HCT116 (cell line): ENCODE measurements at regions not wholly inside any gene's neighbourhood (a gene's known extent, or its start where the extent isn't known, plus 50 kb on each side); places are given as distances from the start of the nearest gene placed in this dataset.

Experiments used
- ATAC-seq: fragments of 200-7000 bp; cut with Tn5 transposase; 2 replicates; pipeline ENCODE4 v1.9.1; 2020; ENCODE audit warnings: mild to moderate bottlenecking, moderate library complexity
- BruUV-seq: library from RNA; stranded (reverse); fragments of 400-500 nt; replicated peaks from 2 replicates; lab custom pipeline; 2021; lab: Mats Ljungman, UMichigan
- CTCF ChIA-PET: fragments of 300-600 bp; sonication (Branson Sonifier 250); formaldehyde crosslinking; loops from one replicate; lab custom pipeline; 2021; ENCODE audit warnings: antibody characterized with exemption; lab: Charles Lee
- POLR2A ChIA-PET: fragments of 300-600, 350-600 bp; sonication (Branson Sonifier 250); formaldehyde crosslinking; loops from one replicate; lab custom pipeline; 2021; ENCODE audit warnings: antibody characterized with exemption; lab: Charles Lee
- RAD21 ChIA-PET, 2 experiments: fragments of 300-600 bp; sonication (Branson Sonifier 250); formaldehyde crosslinking; loops; one replicate each; lab custom pipeline; 2023; ENCODE audit warnings: low total read pairs in 2 of 2; ENCODE audit not compliant: uncharacterized antibody in 2 of 2, unreplicated experiment in 2 of 2, low non-redundant PET in 1 of 2; lab: Charles Lee
- DNase-seq: peaks from one replicate; pipeline ENCODE4 v3.0.0-alpha.2; 2010; ENCODE audit warnings: low read depth, low spot score
- H2AFZ ChIP-seq: fragments of 200-600 bp; shearing (Covaris generic), sonication (generic); 2 replicates; pipeline ENCODE4 v1.6.1; 2017; ENCODE audit warnings: low read depth, mixed run types, mixed read lengths, antibody characterized with exemption, low read length; ENCODE audit not compliant: poor library complexity, severe bottlenecking
- H3K27ac ChIP-seq: 2 replicates; pipeline ENCODE4 v1.5.1; 2012; ENCODE audit warnings: low read depth, low read length
- H3K27me3 ChIP-seq: fragments of 200-600 bp; sonication (generic); 2 replicates; pipeline ENCODE4 v1.6.1; 2016; ENCODE audit warnings: mixed run types, low read length, mixed read lengths; ENCODE audit not compliant: insufficient read depth
- H3K36me3 ChIP-seq, 2 experiments: fragments of 200-500 bp in 1 of 2; fragments of 200-600 bp in 1 of 2; sonication (Bioruptor generic) in 1 of 2; sonication (generic) in 1 of 2; 2 replicates each; pipeline versions ENCODE4 v1.5.1 to v1.6.1; 2014 to 2016; ENCODE audit warnings: low read length in 2 of 2, inconsistent platforms in 1 of 2, mixed read lengths in 1 of 2, mixed run types in 1 of 2; ENCODE audit not compliant: insufficient read depth in 2 of 2, control insufficient read depth in 1 of 2
- H3K4me1 ChIP-seq, 2 experiments: fragments of 200-600 bp in 1 of 2; sonication (generic) in 1 of 2; 2 replicates each; pipeline versions ENCODE4 v1.5.1 to v1.6.1; 2012 to 2017; ENCODE audit warnings: low read length in 2 of 2, inconsistent platforms in 1 of 2, mild to moderate bottlenecking in 1 of 2, mixed read lengths in 1 of 2, mixed run types in 1 of 2, moderate library complexity in 1 of 2; ENCODE audit not compliant: insufficient read depth in 2 of 2, control insufficient read depth in 1 of 2
- H3K4me2 ChIP-seq: fragments of 200-600 bp; sonication (generic); 2 replicates; pipeline ENCODE4 v1.6.1; 2017; ENCODE audit warnings: mixed run types, low read length, mixed read lengths
- H3K4me3 ChIP-seq, 2 experiments: fragments of 200-600 bp in 1 of 2; sonication (generic) in 1 of 2; replicated peaks in 1 of 2; 2 replicates each; pipeline ENCODE4 v1.5.1; 2011 to 2016; ENCODE audit warnings: low read length in 2 of 2, control low read depth in 1 of 2, low read depth in 1 of 2, mild to moderate bottlenecking in 1 of 2, mixed read lengths in 1 of 2, mixed run types in 1 of 2
- H3K79me2 ChIP-seq: fragments of 200-600 bp; sonication (generic); 2 replicates; pipeline ENCODE4 v1.6.1; 2017; ENCODE audit warnings: mild to moderate bottlenecking, mixed run types, low read length, moderate library complexity, mixed read lengths; ENCODE audit not compliant: insufficient read depth
- H3K9ac ChIP-seq: fragments of 200-600 bp; sonication (generic); 2 replicates; pipeline ENCODE4 v1.6.1; 2016; ENCODE audit warnings: low read length, mixed read lengths
- H3K9me2 ChIP-seq: fragments of 200-600 bp; sonication (generic), shearing (Covaris generic); 2 replicates; pipeline ENCODE4 v1.6.1; 2017; ENCODE audit warnings: mixed run types, mild to moderate bottlenecking, moderate library complexity; ENCODE audit not compliant: insufficient read depth
- H3K9me3 ChIP-seq, 2 experiments: fragments of 200-500 bp in 1 of 2; fragments of 200-600 bp in 1 of 2; sonication (Bioruptor generic) in 1 of 2; sonication (generic) in 1 of 2; 2 replicates each; pipeline ENCODE4 v1.6.1; 2014 to 2017; ENCODE audit warnings: low read length in 2 of 2, mixed read lengths in 2 of 2, inconsistent platforms in 1 of 2, low read depth in 1 of 2, mild to moderate bottlenecking in 1 of 2, mixed run types in 1 of 2, moderate library complexity in 1 of 2; ENCODE audit not compliant: control insufficient read depth in 1 of 2, insufficient read depth in 1 of 2
- H4K20me1 ChIP-seq: fragments of 200-600 bp; sonication (generic), shearing (Covaris generic); 2 replicates; pipeline ENCODE4 v1.6.1; 2017; ENCODE audit warnings: mixed run types, mild to moderate bottlenecking, moderate library complexity; ENCODE audit not compliant: insufficient read depth
- CEBPB ChIP-seq: IDR thresholded peaks from 2 replicates; pipeline ENCODE4 v1.6.1; 2012; ENCODE audit warnings: low read depth
- ELF1 ChIP-seq: IDR thresholded peaks from 2 replicates; pipeline ENCODE4 v1.6.1; 2012; ENCODE audit warnings: low read depth, borderline replicate concordance
- FOSL1 ChIP-seq: IDR thresholded peaks from 2 replicates; pipeline ENCODE4 v1.6.1; 2012; ENCODE audit warnings: low read depth
- MAX ChIP-seq: IDR thresholded peaks from 2 replicates; pipeline ENCODE4 v1.6.1; 2012
- POLR2A ChIP-seq: IDR thresholded peaks from 2 replicates; pipeline ENCODE4 v1.7.0; 2011; ENCODE audit warnings: borderline replicate concordance; ENCODE audit not compliant: insufficient read depth, insufficient read length; ENCODE audit errors: extremely low read depth
- SIN3A ChIP-seq: IDR thresholded peaks from 2 replicates; pipeline ENCODE4 v1.6.1; 2012; ENCODE audit warnings: low read depth
- SP1 ChIP-seq: IDR thresholded peaks from 2 replicates; pipeline ENCODE4 v1.6.1; 2012; ENCODE audit warnings: low read depth
- SRF ChIP-seq: IDR thresholded peaks from 2 replicates; pipeline ENCODE4 v1.6.1; 2012; ENCODE audit warnings: low read depth
- intact Hi-C: fragments of 100-400 bp; cut with micrococcal nuclease; formaldehyde crosslinking; loops from 2 replicates; pipeline ENCODE4 v1.10.0; 2022

- intact Hi-C loops = loop anchor here (5.0 kb wide), 3 partner anchors 238 to 1157 kb away; partner anchors contain the start of gene ZC3H12C
- no TSS peak for BruUV-seq
- TF ChIP-seq SIN3A (no peak), SP1 (no peak), FOSL1 (no peak), SRF (no peak), MAX (no peak), POLR2A (no peak), ELF1 (no peak), CEBPB (no peak)
- no peaks in the 10 kb centered on the region for H3K27me3 ChIP-seq
- no peak overlapping the region for H2AFZ ChIP-seq
- no peaks in the 10 kb centered on the region for H3K9me2 ChIP-seq
- no peaks in the 10 kb centered on the region for H3K9me3 ChIP-seq
- H3K4me1 ChIP-seq = peaks cover 24 to 53% of the 10 kb centered on the region in 2 experiments
- no peaks in the 10 kb centered on the region for H3K79me2 ChIP-seq
- no peak overlapping the region for H3K4me2 ChIP-seq
- ChIA-PET POLR2A (no interaction called here), CTCF (interaction anchor here (1.2 to 2.9 kb wide), 2 partner anchors 11 to 84 kb away, joined by 4 to 13 read pairs; no protein-coding TSS in a partner anchor), RAD21 (interaction anchor here (1.1 to 1.3 kb wide), 2 partner anchors 84 to 85 kb away, joined by 3 read pairs; no protein-coding TSS in a partner anchor)
- no peaks in the 10 kb centered on the region for H4K20me1 ChIP-seq
- DNase-seq = no peak
- H3K27ac ChIP-seq = no peak overlapping the region
- H3K36me3 ChIP-seq = no peaks in the 10 kb centered on the region
- no peak overlapping the region for H3K9ac ChIP-seq
- H3K4me3 ChIP-seq = no peak overlapping the region
- no peak for ATAC-seq
Measured at GRCh38 chr11:109854731-109855130, 238.5 kb upstream of the ZC3H12C start.

- ChIA-PET POLR2A (no interaction called here), CTCF (interaction anchor here (2.9 kb wide), 1 partner anchor 82 kb away, joined by 13 read pairs; no protein-coding TSS in a partner anchor), RAD21 (no interaction called here)
- Histone ChIP-seq H2AFZ (no peak overlapping the region), H3K9me2 (no peaks in the 10 kb centered on the region), H3K36me3 (no peaks in the 10 kb centered on the region), H3K79me2 (no peaks in the 10 kb centered on the region), H3K9me3 (no peaks in the 10 kb centered on the region), H4K20me1 (no peaks in the 10 kb centered on the region), H3K4me3 (no peak overlapping the region), H3K9ac (no peak overlapping the region), H3K4me1 (peaks cover 27 to 59% of the 10 kb centered on the region in 2 experiments), H3K27me3 (no peaks in the 10 kb centered on the region), H3K27ac (no peak overlapping the region), H3K4me2 (no peak overlapping the region)
- no TSS peak for BruUV-seq
- intact Hi-C loops = no loop called here
- TF ChIP-seq FOSL1 = no peak
- ATAC-seq = no peak
- no peak for DNase-seq
Measured at GRCh38 chr11:109856928-109857327, 236.3 kb upstream of the ZC3H12C start.
